GM10266 (cell line): ENCODE measurements at regions not wholly inside any gene's neighbourhood (a gene's known extent, or its start where the extent isn't known, plus 50 kb on each side); places are given as distances from the start of the nearest gene placed in this dataset.

Experiments used
- DNase-seq: peaks from one replicate; pipeline ENCODE4 v3.0.0; 2012; ENCODE audit errors: extremely low spot score
- CTCF ChIP-seq: IDR thresholded peaks from 2 replicates; pipeline ENCODE4 v1.5.1; 2012; ENCODE audit warnings: mild to moderate bottlenecking, low read depth; ENCODE audit not compliant: control insufficient read depth, insufficient read depth; ENCODE audit errors: missing control alignments

- DNase-seq = no peak
- no peak for TF ChIP-seq CTCF
These were observed 130.3 kb upstream of the SATB2 start for GRCh38 chr2:199588054-199588453.

- TF ChIP-seq CTCF = no peak
- no peak for DNase-seq
These were observed 128.9 kb upstream of the SATB2 start for GRCh38 chr2:199586646-199587045.

- no peak for DNase-seq
- TF ChIP-seq CTCF = no peak
These were observed 125.9 kb upstream of the SATB2 start for GRCh38 chr2:199583676-199584075.

- no peak for DNase-seq
- no peak for TF ChIP-seq CTCF
These were observed 124.2 kb upstream of the SATB2 start for GRCh38 chr2:199581935-199582360.

GRCh38 chr2:199581408-199581807 lies 123.7 kb upstream of the SATB2 start:
- no peak for TF ChIP-seq CTCF
- no peak for DNase-seq

GRCh38 chr2:199575416-199575815 lies 117.7 kb upstream of the SATB2 start:
- TF ChIP-seq CTCF = no peak

GRCh38 chr2:199572571-199572970 lies 114.8 kb upstream of the SATB2 start:
- no peak for DNase-seq
- TF ChIP-seq CTCF = no peak

More at GRCh38 chr2:199575416-199575815, 117.7 kb upstream of the SATB2 start:
- no peak for DNase-seq

GRCh38 chr2:199570934-199571333 lies 113.2 kb upstream of the SATB2 start:
- DNase-seq = no peak
- no peak for TF ChIP-seq CTCF
